ENCODE measurements at regions not wholly inside any gene's neighbourhood (a gene's known extent, or its start where the extent isn't known, plus 50 kb on each side); places are given as distances from the start of the nearest gene placed in this dataset.

- TF ChIP-seq EZH2 (IDR thresholded peaks at IDR 0.05): no peak
- no peak for TF ChIP-seq POLR2AphosphoS5 (IDR thresholded peaks at IDR 0.05; ENCODE audit: borderline replicate concordance, low read depth, low read length)
Observed at GRCh38 chr12:90060031-90060430, 351.4 kb upstream of the ATP2B1 start.
